Lower leg skin (tissue), 3 donors: ENCODE measurements at regions not wholly inside any gene's neighbourhood (a gene's known extent, or its start where the extent isn't known, plus 50 kb on each side); places are given as distances from the start of the nearest gene placed in this dataset.

ENCODE experiments used
- POLR2A ChIP-seq, 2 donors: fragments of 450-650 bp; IDR thresholded peaks; one replicate each; pipeline ENCODE4 v1.6.1; 2016 to 2017; ENCODE audit warnings: antibody characterized with exemption in 2 of 2, mild to moderate bottlenecking in 1 of 2, moderate library complexity in 1 of 2
- TF ChIP-seq, protein P1 (sequence below), 3 donors: fragments of 450-650 bp; IDR thresholded peaks; one replicate each; pipeline ENCODE4 v1.5.1; 2016; ENCODE audit warnings: antibody characterized with exemption in 3 of 3, mild to moderate bottlenecking in 3 of 3, moderate library complexity in 2 of 3

DNA sequence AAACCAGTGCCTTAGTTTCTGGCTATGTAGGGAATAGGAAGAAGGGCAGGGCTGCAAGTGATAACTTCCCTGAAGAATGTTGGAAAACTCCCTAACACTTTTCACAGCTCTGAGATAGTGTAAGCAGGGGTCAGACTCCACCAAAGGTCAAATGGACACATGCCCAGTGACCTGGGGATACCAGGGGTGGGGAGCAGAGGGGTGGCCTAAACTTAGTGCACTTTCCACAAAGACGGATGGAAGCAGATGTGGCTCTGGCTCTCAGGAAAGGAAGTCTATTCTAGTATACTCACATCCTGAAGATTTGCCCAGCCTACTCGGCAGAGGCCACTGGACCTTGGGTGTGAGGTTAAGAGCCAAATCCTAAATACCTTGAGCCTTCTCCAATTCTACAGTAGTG is 285.8 kb downstream of the NUAK1 start:
- TF ChIP-seq, protein P1, sequence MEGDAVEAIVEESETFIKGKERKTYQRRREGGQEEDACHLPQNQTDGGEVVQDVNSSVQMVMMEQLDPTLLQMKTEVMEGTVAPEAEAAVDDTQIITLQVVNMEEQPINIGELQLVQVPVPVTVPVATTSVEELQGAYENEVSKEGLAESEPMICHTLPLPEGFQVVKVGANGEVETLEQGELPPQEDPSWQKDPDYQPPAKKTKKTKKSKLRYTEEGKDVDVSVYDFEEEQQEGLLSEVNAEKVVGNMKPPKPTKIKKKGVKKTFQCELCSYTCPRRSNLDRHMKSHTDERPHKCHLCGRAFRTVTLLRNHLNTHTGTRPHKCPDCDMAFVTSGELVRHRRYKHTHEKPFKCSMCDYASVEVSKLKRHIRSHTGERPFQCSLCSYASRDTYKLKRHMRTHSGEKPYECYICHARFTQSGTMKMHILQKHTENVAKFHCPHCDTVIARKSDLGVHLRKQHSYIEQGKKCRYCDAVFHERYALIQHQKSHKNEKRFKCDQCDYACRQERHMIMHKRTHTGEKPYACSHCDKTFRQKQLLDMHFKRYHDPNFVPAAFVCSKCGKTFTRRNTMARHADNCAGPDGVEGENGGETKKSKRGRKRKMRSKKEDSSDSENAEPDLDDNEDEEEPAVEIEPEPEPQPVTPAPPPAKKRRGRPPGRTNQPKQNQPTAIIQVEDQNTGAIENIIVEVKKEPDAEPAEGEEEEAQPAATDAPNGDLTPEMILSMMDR (IDR thresholded peaks at IDR 0.05), result no peak
- TF ChIP-seq POLR2A (IDR thresholded peaks at IDR 0.05), result no peak
